ENCODE measurements at regions not wholly inside any gene's neighbourhood (a gene's known extent, or its start where the extent isn't known, plus 50 kb on each side); places are given as distances from the start of the nearest gene placed in this dataset.
A peak's percentile ranks its signal among the peaks of the same experiment; 100 is the strongest.
"Not testable (repeated sequence)": the region's sequence is repeated elsewhere in the genome, so short reads cannot be mapped to it uniquely, and the experiment has no call there.

DNA sequence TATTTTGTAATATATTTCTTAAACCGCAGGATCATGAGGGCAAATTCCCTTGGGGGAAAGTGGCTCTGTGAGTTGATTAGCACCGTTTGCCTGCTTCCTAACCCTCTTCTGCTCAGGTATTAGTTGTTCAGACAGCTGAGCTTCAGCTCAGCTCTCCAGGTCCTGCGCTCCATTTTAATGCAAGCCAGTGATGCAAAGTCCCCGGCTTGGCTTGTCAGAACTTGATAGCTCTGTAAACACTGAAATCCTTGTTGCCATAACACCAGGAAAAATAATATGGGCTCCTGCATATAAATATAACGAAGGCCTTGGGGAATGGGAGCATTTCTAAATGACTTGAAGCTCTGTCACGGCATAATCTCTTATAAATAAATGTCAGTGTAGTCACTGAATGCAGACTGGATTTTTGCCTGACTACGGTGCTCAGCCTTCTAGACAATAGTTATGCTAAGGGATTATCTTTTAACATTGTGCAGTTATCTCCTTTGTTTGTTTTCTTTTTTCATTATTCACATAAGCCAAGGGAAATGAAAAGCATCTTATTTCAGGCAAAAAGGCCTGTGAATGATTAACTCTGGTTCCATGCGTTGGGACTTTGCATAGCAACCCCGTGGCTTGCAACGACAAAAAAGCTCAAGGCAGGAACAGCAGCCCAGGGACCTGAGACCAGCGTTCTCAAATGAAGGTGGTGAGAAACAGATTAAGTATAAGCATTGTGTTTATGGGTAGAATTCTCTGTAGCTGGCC lies 253.2 kb downstream of the SPRY1 start:
- no peak for DNase-seq

DNA sequence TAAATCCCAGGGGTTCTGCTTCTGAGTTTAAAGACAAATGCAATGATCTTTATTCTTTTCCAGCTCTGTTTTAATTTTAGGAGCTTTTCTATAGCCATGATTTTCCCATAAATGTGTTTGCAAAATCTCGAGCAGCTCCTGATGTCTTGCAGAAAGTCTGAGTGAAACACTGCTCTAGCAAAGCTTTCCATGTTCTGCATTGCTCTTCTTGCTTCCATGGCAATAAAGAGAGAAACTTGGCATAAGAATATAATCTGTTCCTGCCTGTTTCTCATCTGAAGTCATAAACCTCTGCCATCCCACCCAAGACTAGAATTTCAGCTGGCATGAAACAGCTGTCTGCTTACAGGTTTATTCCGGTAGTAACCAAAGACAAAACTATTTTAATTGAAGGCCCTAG lies 254.5 kb downstream of the SPRY1 start:
- DNase-seq, result no peak

DNA sequence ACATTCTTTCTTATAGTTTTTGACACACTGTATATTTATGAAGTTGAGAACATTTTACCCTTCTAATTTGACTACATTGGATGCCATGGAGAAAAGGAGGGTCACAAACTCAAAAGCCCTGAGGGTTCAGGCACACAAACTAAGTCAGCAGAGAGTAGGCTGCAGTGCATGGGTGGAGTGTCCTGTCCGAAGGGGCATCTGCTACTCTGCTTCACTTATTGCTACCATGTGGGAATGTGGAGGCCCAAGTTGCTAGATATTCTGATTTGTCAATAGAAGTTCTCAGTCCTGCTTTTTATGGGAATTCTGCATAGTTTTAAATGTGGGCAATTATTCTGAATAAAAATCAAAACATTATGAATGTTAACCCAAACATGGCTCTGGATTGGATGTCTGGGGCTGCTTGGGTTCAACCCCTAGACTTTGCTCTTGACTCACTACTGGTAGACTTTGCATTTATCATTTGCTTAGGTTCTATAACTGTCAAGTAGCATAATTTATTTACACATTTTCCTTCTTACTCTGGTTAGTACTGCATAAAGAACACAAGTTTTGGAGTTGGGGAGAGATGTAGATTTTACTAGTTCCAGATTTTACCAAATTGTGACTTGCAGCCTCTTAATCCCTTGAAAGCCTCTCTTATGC lies 255.1 kb downstream of the SPRY1 start:
- no peak for DNase-seq

DNA sequence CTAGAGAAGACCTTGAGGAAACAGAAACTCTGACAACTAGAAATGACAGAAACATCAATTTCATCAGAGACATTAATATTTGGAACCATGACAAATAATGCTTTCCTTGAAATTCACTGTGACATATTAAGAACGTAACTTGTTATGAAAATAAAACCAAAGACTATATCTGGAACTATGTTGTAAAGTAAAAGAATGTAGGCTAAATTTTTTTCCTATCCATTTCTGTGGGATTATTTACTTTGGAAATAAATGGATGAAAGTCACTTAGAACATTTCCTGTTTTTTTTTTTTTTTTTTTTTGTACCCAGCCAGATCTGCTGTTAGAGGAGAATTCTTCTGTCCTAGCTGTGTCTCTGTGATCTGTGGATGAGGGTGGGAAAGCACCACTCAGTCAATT lies 255.9 kb downstream of the SPRY1 start:
- no peak for DNase-seq

DNA sequence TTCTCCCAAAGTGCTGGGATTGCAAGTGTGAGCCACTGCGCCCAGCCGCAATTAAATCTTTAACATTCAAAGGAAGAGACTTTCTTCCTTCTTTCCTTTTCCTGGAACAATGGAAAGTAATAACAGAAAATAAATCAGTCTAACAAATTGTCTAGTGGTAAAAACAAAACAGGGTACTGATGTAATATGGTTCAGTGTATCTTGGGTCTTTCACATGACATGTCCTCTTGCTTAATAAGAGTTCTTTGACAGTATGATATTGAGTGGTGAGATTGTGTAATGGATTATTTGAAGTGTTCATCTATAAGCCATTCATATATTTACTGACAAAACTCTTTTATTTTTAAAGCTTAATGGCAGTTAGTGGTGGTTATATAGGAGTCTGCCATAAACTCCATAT lies 256.6 kb downstream of the SPRY1 start:
- DNase-seq, result no peak

DNA sequence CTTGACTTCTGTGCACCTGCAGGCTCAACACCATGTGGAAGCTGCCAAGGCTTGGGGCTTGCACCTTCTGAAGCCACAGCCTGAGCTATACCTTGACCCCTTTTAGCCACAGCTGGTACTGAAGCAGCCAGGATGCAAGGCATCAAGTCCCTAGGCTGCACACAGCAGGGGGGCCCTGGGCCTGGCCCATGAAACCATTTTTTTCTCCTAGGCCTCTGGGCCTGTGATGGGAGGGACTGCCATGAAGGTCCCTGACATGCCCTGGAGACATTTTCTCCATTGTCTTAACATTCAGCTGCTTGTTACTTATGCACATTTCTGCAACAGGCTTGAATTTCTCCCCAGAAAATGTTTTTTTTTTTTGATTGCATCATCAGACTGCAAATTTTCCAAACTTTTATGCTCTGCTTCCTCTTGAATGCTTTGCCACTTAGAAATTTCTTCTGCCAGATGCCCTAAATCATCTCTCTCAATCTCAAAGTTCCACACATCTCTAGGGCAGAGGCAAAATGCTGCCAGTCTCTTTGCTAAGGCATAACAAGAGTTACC lies 260.2 kb downstream of the SPRY1 start:
- not testable (repeated sequence) for DNase-seq

DNA sequence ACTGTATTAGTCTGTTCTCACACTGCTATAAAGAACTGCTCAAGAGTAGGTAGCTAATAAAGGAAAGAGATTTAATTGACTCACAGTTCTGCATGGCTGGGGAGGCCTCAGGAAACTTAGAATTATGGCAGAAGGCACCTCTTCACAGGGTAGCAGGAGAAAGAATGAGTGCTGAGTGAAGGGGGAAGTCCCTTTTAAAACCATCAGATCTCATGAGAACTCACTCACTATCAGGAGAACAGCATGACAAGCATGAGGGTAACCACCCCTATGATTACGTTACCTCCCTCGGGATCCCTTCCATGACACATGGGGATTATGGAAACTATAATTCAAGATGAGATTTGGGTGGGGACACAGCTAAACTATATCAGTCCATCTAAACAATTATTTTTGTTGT lies 261.0 kb downstream of the SPRY1 start:
- DNase-seq, result not testable (repeated sequence)

DNA sequence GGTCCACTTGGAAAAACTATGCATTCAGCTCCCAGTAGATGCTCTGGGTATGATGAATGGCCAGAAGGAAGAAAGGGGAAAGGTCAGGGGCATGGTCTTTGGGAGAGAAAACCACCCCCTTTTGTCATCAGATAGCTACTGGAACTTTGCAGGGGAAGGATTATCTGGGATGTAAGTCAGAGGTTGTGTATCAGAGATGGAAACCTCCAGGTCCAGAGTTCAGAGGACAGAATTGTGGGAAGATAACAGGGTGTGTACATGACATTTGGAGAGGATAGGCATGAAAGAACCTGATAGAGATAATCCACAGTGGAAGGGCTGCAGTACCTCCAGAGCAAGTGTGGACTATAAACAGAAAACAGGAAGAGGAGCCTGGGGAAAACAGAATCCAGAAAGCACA lies 262.7 kb downstream of the SPRY1 start:
- DNase-seq, result no peak

DNA sequence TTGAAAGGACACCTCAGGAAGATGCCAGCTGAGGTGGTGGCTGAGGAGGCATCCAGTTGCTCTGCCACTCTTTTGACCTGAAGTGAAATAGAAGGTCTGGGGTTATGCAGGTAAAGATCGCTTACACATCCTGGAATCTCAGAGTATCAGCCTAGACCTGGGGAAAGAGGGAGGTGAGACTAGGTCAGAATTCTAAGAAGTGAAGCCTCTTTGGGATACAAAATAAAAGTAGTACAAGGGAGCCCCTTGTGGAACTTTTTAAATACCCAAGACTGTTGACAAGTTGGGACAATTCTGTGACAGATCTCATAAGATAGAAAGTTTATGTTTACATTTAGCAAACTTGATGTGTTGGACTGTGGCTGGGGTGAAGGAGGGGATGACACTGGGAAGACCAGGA lies 263.1 kb downstream of the SPRY1 start:
- peak; percentile 3 for DNase-seq

DNA sequence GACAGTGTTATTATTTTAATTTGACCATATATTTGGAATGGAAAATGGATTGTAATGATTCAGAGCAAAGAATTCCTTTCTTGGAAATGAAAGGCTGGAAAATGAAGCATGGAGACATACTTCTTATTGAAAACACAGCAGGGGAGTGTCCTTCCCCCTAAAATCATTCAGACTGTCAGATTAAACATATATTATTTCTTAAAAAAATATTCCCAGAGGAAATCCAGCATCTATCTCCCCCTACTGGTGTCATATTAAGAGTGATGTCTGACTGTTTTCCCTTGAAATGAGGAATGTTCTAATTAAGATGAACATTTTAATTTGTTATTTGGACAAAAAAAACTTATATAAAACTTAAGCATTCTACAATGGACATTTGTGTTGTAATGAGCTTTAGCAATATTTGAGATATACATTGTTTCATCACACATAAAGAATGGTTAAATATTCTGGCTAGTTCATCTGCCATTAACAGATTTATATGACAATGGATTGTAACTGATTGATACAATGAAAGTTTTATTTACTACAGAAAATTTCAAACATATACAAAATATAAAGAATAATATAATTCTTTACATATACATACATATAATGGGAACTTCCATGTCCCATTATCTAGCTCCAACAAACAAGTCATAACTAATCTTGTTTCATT lies 264.6 kb downstream of the SPRY1 start:
- peak; percentile 10 for DNase-seq

DNA sequence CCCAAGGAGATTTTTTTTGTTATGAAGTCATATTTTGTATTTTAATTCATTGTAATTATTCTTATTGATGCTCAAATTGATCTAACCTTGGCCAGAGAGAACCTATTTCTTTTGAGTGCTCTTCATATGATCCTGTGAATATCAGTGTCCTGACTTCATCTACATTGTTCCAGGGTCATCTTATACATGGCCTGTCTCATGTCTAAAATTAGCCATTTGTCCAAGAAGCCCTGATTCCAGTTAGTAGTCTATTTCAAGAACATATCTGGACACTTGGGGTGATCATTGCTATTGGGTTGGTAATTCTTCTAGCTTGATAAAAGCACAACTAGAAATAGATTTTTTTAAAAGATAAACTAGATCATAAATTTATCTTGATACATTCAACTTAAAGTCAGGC lies 266.2 kb downstream of the SPRY1 start:
- no peak for DNase-seq

DNA sequence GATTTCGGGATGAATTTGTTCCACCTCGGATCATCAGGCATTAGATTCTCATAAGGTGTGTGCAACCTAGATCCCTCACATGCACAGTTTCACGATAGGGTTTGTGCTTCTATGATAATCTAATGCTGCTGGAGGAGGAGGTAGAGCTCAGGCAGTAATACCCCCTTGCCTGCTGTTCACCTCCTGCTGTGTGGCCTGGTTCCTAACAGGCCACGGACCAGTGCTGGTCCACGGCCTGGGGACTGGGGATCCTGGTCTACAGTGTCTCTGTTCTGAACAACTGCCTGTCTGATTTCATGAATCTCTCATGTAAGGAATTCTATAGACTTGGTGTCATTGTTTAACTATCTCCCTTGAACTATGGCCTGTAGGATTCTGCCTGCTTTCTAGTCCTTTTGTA lies 269.9 kb downstream of the SPRY1 start:
- no peak for DNase-seq

DNA sequence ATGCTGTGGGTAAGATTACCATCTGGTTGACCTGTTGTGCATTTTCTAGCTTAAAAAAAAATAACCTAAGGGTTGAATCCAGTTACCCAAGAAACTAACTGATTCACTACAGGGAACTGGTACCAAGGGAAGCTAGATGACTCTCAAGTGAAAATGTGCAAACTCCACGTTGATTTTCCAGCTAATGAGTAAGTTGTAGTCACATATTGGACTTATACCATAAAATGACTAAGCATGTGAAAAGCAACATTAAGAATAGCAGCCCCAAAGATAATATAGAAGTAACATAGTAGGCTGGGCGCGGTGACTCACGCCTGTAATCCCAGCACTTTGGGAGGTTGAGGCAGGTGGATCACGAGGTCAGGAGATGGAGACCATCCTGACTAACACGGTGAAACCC lies 270.9 kb downstream of the SPRY1 start:
- no peak for DNase-seq

DNA sequence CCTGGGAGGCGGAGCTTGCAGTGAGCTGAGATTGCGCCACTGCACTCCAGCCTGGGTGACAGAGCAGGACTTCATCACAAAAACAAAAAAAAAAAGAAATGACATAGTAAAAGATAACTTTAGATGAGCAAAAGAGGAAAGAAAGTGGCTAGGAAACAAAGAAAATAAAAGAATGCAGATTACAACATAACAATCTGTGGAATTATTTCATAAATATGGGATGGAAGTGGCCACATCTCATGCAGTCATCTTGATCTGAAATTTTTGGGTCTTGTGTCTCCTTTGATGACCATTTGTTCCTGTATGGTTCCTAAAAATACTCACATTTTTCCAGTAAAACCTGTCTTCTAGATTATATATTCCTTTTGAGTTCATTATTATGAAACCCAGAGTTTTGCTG lies 271.4 kb downstream of the SPRY1 start:
- DNase-seq, result no peak

DNA sequence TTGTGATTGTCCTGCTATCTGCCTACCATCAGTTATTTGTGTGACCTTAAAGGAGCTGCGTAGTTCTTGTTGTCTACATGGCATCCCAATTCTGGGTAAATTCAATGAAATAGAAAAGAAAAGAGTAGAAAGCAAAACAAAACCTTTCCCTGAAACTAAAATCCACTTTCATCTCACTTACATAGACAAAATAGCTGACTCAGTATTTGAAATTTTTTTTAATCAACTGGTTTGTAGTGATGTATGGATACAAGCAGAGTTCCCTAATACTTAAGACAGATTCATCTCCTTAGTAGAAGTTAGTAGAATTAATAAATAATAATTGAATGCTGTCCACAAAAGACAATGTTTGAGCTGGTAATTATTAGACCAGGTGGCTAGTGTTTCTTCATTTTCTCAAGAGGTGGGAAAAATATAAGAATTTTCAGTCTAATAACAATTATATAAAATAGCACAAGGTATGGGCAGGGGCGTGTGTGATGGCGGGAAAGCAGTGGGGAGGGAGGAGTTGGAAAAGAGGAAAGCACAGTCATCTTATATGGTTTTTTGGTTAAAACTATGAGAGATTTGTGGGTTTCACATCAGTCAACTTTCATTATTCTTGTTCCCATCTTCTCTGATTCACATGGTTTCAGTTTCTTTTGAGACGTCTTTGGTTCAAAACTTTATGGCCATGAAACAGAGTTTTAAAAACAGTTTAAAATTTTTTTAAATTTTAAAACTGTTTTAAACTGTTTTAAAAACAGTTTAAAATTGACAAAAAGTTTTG lies 275.2 kb downstream of the SPRY1 start:
- DNase-seq, result no peak

DNA sequence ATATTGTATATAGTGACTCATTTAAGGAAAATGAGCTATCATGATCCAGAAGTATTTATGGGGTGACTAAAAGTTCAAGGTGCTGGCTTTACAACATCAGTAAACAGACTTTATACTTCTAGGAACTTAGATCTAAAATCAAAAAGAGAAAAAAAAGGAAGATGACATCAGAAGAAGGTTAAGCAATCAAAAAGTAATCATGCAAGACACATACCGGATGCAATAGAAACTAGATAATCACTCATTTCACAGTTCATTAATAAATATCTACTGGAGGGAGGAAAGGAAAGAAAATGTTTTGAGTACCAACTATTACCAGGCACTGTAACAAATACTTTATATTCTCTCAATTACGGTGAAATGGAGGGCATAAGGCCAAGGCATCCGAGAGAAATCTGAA lies 276.4 kb downstream of the SPRY1 start:
- no peak for DNase-seq

DNA sequence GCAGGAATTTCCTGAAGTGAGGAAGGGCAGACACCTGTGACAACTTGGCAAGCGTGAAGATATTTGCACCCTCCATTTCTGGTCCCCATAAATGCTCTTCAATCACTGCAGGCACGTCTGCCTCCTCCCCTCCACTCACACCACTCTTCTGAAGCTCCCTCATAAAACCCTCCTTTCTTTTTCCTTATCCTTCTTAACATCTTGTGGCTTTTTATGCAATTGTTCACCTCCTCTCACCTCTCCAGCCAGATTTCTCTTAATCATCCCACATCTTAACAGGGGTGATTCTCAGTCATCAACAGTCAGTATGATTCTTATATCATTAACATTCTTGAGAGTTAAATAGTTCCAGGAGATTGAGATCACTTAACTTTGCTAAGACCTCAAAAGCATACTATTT lies 277.4 kb downstream of the SPRY1 start:
- no peak for DNase-seq

DNA sequence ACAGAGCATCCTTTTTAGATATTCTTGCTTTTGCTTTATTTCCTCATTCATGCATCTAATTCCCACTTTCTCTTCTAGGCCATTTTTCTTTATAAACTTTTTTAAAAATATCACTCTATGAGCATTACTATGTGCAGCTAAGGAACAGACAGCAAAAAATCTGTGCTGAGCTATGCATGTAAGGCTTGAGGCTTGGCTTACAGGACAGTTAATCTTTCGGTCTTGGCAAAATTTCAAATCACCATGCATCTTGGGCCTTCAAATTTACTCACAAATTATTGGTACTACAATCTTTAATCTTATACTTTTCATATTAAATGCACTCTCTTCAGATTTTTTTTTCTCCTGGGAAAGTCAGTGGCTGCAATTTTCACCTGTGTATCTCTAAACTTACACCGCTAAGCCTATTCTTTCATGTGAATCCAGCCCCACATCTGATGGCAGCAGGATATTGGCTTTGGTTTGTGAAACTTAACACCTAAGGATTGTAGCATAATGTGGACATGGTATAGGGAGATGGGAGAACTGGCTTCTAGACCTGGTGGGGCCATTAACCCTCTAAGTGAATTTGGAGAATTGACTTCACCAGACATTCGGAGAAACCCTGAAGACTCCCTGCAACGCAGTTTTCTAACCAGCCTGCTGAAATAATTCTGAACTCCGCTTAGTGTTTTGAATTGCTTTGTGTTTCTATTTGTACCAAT lies 278.3 kb downstream of the SPRY1 start:
- no peak for DNase-seq

DNA sequence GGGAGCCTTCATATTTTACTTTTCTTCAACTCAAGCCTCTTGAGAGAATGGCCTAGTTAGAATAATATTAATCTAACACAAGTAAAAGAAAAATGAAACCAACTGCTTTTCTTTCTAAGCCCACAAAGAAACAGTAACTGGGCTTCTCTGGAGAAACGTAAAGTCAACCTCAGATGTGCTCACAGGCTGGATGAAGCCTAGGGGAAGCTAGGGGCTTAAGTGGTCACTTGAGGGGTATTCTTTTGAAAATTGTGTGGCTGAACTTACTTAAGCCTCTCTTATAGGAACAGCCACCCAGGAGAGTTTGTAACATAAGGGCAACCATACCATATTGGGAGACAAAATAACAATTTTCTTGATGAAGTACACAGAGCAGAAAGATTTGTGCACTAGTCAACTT lies 279.0 kb downstream of the SPRY1 start:
- no peak for DNase-seq

DNA sequence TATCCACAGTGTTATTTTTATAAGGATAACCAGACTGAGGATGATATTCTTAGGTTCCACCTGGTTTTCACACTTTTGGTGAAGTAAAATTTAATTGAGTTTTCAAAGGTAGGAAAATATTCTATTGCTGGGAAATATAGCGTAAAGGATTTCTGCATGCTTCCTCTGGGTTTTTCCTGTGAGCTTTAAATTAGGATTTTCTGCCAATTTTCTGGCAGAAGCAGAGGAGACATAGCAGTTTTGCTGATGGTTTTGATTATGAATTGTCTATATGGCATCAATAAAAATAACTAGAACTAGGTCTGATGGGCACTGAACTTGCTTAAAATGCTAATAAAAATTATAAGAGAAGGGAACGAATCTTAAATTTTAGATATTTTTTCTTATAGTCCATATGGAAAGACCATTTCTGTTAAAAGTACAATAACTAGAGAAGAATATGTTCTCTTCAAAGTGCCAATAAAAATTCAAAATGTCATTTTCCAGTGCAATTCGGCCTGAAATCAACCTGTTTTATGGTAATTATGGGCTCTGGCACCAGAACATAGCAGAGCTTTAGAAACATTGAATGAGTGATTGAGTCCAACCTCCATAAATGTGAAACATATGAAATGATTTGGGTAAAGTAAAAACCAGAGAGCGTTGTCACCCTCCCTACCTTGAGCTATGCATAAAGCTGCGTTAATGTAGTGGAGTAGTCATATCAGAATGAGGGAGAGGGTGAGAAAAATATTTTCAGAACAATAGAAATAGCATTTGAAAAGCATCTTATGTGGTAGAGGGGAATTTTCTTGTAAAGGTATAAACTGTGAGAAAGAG lies 279.7 kb downstream of the SPRY1 start:
- DNase-seq, result no peak

DNA sequence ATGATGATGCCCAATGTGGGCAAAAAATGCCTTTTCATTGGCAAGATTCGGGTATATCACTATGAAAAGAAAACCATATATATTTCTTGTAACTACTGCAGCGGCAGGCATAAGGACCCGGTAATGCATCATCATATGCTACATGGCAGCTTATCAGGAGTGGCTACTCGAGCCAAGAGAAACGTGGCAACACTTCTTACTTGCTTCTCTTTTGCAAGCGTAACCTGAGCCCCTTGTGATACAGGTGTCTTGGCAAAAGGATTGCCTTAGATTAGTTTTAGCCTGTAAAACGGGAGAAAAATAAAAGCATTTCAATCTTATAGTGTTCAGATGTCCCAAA lies 280.3 kb downstream of the SPRY1 start:
- DNase-seq, result no peak

DNA sequence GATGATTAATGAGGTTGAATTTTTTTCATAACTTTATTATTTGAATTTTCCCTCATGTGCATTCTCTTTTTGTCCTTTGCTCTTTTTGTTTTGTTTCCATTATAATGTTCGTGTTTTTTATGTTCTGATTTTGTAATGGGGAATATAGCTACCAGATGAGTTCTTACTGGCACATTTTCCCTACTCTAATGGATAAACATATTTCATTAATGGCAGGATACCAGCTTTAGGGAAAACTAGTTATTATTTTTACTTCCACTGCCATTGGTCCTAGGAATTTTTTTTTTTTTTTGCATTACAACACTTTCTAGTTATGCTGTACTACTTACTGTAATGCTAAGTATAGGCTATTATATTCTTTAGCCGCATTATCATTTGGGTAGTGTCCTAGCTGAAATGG lies 286.3 kb downstream of the SPRY1 start:
- no peak for DNase-seq

Data from CD4-positive, alpha-beta T cell treated with Interleukin-17A for 1 hour (primary cell).